GM19240 (cell line): ENCODE measurements at regions not wholly inside any gene's neighbourhood (a gene's known extent, or its start where the extent isn't known, plus 50 kb on each side); places are given as distances from the start of the nearest gene placed in this dataset.
A peak's percentile ranks its signal among the peaks of the same experiment; 100 is the strongest.

Source experiments
- DNase-seq: peaks from one replicate; pipeline ENCODE4 v3.0.0; 2011; ENCODE audit warnings: low spot score; ENCODE audit not compliant: insufficient read length

GRCh38 chrX:20477219-20477618, 210.5 kb upstream of the RPS6KA3 start:
- DNase-seq: no peak

- no peak for DNase-seq
These were observed 206.0 kb upstream of the RPS6KA3 start for GRCh38 chrX:20472620-20473258.

- DNase-seq: no peak
These were observed 205.4 kb upstream of the RPS6KA3 start for GRCh38 chrX:20472148-20472547.

- no peak for DNase-seq
These were observed 204.8 kb upstream of the RPS6KA3 start for GRCh38 chrX:20471483-20471882.

DNA sequence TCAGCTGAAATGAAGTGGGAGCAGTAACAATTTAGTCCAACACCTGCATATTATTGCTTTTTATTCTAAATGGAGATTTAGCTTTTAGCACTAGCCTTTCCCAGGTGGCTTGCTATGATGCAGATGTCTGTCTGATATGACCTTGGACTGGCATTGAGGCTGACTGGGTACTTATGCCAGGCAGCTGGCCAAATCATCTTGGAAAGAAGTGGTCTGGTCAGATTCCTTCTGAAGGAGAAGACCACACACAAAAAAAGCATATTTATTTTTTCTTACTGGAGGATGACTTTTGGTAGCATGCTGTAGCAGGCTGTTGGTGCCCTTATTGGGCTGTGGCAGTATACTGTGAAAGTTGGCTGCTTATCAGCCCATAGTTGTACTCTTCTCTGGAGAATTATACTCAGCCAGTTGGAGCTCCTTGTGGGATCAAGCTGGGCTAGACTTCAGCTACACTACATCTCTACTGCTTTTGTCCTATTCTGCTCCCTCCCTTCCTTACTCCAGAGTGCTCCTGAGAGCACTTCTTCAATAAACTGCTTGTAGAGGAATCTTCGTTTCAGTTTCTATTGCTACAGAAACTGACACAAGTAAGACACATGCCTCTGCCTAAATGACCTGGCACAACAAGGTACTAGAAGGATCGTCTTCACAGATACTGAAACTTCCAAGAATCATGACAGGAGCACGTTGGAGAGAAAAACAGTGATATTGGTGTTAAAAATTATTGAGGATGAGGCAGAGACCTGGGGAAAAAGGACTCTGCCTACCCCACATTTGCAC, 196.8 kb upstream of the RPS6KA3 start:
- no peak for DNase-seq

GRCh38 chrX:20461576-20461975, 194.9 kb upstream of the RPS6KA3 start:
- DNase-seq: no peak

- DNase-seq: no peak
These were observed 194.3 kb upstream of the RPS6KA3 start for GRCh38 chrX:20461002-20461401.

DNA sequence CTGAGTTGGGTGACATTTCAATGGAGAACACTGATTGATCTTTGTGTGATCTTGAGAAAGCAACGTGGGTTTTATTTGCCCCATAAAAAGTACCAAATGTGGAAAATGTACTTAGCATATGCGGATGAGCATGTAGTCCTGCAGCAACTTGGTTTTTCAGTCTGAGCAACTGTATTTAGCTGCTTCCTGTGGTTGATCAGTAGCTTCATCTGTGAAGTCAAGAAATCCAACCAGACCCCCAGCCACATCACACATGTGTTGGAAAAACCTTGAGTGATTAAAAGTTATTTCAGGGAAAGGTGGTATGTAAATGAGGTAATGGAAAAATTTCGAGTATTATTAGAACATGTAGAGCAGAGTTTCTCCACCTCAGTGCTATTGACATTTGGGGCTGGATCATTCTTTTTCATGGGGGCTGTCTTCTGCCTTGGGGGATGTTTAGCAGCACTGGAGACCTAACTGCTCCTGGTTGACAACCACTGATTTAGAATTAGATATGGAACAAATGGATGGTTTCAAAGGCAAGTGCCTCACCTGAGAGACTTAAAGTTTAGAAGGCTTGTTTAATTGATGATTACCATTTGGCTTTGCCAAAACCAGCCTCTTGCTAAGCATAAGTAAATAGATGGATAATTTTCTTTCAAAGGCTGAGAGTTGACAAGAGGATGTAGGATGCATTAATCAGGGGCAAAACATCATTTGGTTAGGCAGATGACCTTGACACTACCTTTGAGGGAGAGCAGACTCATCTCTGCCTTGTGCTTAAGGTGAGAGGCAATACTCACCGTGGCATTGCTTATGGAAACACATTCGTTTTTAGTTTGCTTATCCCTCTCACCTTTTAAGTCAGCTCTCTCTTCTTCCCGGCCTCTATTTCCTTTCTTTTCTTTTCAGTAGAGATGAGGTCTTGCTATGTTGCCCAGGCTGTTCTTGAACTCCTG, 193.0 kb upstream of the RPS6KA3 start:
- DNase-seq: no peak

GRCh38 chrX:20456971-20457370, 190.3 kb upstream of the RPS6KA3 start:
- no peak for DNase-seq

- no peak for DNase-seq
These were observed 188.3 kb upstream of the RPS6KA3 start for GRCh38 chrX:20455001-20455400.

GRCh38 chrX:20454117-20454516, 187.4 kb upstream of the RPS6KA3 start:
- DNase-seq: no peak

DNA sequence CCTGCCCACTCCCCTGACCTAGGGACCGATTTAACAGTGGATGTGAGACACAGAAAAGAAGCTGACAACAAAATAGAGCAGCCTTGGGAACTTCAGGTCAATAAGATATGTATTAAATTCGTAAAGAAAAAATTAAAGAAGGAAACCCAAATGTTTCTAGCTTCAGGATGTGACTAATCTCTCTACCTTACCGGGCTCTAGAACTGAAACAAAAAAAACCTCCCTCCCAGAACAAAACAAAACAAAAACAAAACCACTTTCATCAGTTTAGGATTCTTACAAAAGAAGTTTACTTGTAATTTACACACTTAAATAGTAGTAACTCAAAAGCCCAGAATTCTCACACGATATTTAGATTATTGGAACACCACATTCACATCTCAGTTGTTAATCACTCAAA, 185.8 kb upstream of the RPS6KA3 start:
- no peak for DNase-seq

GRCh38 chrX:20451929-20452328, 185.2 kb upstream of the RPS6KA3 start:
- DNase-seq: no peak

- DNase-seq: no peak
These were observed 178.4 kb upstream of the RPS6KA3 start for GRCh38 chrX:20445109-20445508.

DNA sequence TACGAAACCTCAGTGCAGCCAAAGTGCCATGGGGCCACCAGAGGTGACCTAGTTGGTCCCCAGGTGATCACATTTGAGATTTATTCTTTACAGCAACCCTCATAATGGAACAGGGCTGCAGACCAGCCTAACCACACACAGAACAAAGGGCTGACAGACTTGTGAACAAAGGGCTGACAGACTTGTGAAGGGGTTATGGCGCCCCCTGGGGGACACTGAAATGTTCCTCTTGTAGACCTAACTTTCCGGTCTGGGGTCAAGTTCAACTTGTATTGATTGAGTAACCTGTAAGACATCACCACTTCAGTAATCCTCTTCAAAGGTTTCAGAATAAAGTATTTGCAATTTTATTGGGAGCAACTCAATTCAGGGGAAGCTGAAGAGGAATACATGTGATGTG, 175.9 kb upstream of the RPS6KA3 start:
- DNase-seq: peak; percentile 14

DNA sequence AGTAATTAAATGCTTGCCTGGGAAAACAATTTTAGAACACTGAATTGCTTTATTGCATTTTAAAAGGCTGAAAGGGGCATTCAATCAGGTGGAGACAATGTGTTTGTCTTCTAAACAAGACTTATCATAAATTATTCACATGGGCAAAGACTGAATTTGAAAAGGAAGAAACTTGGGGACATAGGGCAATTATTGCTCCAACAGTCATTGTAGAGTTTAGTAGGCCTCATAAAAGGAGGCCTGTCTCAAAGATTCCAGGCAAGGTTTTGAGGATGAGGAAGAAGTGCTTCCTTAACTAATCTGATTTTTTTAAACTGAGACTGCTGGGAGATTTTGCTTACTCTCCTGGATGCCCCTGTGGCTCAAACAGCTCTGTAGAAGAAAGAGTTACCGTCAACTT, 174.4 kb upstream of the RPS6KA3 start:
- no peak for DNase-seq

GRCh38 chrX:20438871-20439526, 172.3 kb upstream of the RPS6KA3 start:
- DNase-seq: no peak

- no peak for DNase-seq
These were observed 171.0 kb upstream of the RPS6KA3 start for GRCh38 chrX:20437683-20438082.

DNA sequence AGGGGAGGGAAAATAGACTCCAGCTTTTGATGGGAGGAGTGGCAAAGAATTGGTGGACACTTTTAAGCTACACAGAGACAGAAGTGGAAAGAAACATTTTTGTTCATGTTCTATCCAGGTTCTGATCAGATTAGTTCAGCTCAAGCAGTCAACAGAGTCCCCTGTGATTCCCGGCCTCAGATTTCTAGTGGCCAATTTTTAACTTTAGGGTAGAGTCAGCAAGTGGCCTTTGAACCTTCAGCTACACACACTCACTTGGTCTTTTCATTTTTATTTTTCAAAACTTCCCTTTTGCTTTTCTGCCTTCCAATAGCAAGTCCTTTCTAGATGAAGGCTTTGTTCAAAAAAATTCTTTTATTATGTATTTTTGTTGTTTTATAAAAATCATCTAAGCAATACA, 169.2 kb upstream of the RPS6KA3 start:
- DNase-seq: no peak

DNA sequence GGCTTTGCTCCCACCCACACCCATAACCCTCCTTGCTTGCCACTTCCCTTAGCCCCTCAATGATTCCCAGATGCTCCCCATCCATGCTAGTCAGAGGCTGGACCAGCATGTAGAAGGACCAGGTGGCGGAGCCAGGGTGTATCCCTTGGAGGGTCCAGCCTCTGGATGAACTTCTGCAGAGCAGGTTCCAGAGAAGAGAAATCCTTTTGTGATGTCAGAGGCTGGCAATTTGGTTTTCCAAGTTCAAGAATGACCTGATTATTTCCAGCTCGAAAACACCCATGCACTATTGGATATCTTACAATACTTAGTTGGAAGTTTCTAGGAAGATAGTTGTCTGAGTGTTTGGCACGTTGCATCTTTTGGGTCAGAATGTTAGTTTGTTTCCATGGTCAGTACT, 168.3 kb upstream of the RPS6KA3 start:
- DNase-seq: no peak

- DNase-seq: no peak
These were observed 166.7 kb upstream of the RPS6KA3 start for GRCh38 chrX:20433388-20433775.
